GM18511 (cell line): ENCODE measurements at regions not wholly inside any gene's neighbourhood (a gene's known extent, or its start where the extent isn't known, plus 50 kb on each side); places are given as distances from the start of the nearest gene placed in this dataset.

Experiments used
- ATAC-seq: cut with Tn5 transposase; IDR thresholded peaks from one replicate; pipeline ENCODE4 v1.9.1; 2021; ENCODE audit warnings: mild to moderate bottlenecking, moderate library complexity; ENCODE audit not compliant: unreplicated experiment

- peak; percentile 86 for ATAC-seq
Observed at GRCh38 chr7:20021831-20022230, 195.4 kb downstream of the MACC1 start.

- no peak for ATAC-seq
Observed at GRCh38 chr7:20021066-20021465, 196.1 kb downstream of the MACC1 start.

GRCh38 chr7:20019757-20020432 is 197.3 kb downstream of the MACC1 start:
- ATAC-seq: peak; percentile 66

DNA sequence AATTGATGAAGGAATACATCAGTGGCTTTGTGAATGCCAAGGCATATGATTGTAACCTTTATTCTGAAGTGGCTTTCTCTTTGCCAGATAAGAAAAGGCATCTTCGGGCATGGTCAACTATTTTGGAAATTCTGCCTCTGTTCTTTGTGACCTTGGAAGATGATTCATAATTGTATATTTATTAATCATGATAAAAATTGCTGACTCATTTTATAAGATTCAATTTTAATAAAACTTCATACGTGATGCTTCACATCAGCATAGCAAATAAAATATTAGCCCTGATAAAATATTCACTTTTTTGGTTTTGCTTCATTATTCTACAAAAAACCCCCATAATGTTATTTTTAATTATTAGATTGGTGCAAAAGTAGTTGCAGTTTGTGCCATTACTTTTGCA is 200.5 kb downstream of the MACC1 start:
- no peak for ATAC-seq

- ATAC-seq: no peak
Observed at GRCh38 chr7:20013536-20013935, 203.6 kb downstream of the MACC1 start.

DNA sequence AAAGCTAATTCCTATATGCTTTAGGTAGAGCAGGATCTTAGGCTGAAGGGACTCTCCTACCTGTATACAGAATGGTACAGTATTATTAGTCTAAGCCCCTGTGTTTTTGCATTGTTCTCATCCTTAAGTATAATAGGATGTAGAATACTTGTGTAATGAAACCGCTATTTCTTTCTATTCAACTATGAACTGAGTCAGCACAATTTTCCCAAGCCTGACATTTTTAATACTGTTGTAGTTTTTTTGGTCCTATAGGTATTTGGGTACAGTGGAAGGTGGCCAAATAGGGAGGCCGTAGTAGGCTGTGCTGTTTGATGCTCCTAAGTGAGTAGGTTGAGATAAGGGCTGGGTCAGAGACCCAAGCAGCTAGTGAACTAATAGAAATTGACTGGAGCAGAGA is 205.1 kb downstream of the MACC1 start:
- ATAC-seq: no peak

DNA sequence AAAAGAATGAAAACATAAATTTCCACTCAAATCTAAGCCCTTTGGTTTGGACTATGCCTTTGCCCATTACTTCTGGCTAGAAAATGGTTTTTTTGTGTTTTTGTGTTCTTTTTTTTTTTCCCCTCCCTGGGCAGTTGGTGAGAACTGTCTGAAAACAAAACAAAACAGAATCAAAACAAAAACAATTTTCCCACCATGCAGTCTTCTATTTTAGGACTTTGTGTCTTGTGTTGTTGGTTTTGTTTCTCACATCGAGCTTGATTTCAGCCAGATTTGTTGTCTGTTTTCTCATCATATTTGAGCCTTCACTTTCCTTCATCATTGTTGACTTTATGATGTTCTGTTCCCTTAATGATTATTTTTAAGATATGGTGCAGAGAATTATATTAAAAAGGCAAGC is 206.3 kb downstream of the MACC1 start:
- ATAC-seq: no peak

GRCh38 chr7:20007510-20007909 is 209.7 kb downstream of the MACC1 start:
- ATAC-seq: no peak

GRCh38 chr7:20005081-20005480 is 212.1 kb downstream of the MACC1 start:
- no peak for ATAC-seq

DNA sequence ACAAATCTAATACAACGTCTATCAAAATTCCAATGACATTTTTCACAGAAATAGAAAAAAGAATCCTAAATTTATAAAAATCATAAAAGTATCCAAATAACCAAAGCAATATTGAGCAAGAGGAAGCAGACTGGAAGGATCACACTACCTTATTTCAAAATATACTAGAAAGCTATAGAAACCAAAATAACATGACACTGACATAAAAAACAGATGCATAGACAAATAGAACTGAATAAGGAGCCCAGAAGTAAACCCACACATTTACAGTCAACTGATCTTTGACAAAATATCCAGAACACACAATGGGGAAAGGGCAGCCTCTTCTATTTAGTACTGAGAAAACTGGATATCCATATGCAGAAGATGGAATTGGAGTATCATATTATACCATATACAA is 217.5 kb downstream of the MACC1 start:
- ATAC-seq: no peak

GRCh38 chr7:19991936-19992335 is 218.5 kb upstream of the TMEM196 start:
- no peak for ATAC-seq

DNA sequence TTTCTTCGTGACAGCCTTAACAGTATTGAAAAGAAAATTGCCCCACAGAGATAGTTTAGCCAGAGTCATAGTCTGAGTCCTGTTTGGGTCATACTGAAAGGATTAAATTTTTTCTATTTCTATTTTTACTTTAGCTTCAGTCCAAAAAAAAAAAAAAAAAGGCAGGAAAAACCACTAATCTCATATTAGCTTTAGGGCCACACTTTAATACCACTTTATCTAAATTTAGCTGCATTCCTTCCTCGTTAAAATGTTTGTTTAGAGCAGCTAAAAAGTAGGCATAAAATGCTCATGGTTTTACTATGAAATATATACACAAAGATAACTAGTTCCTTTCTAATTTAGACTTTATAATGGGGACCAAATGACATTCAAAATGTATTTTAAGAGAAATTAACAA is 216.5 kb upstream of the TMEM196 start:
- ATAC-seq: no peak

DNA sequence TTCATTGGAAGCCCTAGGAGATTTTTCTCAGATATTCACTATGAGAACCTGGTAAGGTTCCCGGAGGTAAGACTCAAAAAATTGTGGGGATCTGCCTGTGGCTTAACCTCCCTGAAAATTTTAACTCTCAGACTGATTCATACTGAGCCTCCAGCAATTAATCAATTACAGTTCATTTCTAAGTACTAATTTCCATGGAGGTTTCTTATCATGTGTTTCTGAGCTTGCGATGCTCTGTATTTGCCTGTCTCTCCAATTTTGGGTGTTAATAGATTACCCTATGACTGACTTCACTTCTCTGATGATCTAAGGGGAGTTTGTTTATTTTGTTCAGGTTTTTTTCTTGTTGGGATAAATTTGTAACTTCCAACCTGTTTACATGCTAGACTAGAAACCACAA is 215.4 kb upstream of the TMEM196 start:
- ATAC-seq: no peak

- ATAC-seq: no peak
Observed at GRCh38 chr7:19984231-19984632, 210.8 kb upstream of the TMEM196 start.

GRCh38 chr7:19982841-19983835 is 209.7 kb upstream of the TMEM196 start:
- peak; percentile 63 for ATAC-seq

DNA sequence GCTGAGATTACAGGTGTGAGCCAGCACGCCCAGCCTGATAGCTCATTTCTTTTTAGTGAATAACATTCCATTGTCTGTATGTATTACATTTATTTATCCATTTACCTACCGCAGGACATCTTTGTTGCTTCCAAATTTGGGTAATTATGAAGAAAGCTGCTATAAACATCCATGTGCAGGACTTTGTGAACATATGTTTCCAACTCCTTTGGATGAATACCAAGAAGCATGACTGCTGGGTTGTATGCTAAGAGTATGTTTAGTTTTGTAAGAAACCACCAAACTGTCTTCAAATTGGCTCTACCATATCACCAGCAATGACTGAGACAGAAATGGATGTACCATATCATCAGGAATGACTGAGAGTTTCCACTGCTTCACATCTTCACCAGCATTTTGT is 200.2 kb upstream of the TMEM196 start:
- ATAC-seq: no peak

DNA sequence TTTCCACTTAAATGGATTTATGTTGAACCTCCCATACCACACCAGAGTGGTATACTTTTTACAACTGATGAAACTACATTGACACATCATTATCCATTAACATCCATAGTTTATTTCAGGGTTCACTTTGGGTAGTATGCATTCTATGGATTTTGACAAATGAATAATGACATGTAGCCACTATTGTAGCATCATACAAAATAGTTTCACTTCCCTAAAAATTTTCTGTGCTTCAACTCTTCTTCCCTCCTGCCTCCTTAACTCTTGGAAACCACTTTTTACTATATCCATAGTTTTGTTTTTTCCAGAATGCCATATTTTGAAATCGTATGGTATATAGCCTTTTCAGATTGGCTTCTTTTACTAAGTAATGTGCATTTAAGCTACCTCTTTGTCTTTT is 199.5 kb upstream of the TMEM196 start:
- peak; percentile 57 for ATAC-seq

GRCh38 chr7:19971956-19972355 is 198.5 kb upstream of the TMEM196 start:
- no peak for ATAC-seq

- no peak for ATAC-seq
Observed at GRCh38 chr7:19970514-19970913, 197.1 kb upstream of the TMEM196 start.

- ATAC-seq: no peak
Observed at GRCh38 chr7:19969859-19970493, 196.6 kb upstream of the TMEM196 start.

GRCh38 chr7:19964246-19964645 is 190.8 kb upstream of the TMEM196 start:
- no peak for ATAC-seq

- no peak for ATAC-seq
Observed at GRCh38 chr7:19963695-19964094, 190.3 kb upstream of the TMEM196 start.
